Fibroblast of lung (primary cell): ENCODE measurements at regions not wholly inside any gene's neighbourhood (a gene's known extent, or its start where the extent isn't known, plus 50 kb on each side); places are given as distances from the start of the nearest gene placed in this dataset.

Experiments
- EZH2 ChIP-seq: IDR thresholded peaks from 2 replicates; pipeline ENCODE4 v1.5.1; 2012; ENCODE audit warnings: low read length, control low read depth, mild to moderate bottlenecking; ENCODE audit errors: missing control alignments
- TF ChIP-seq, protein P1 (sequence below), 2 donors: IDR thresholded peaks in 1 of 2; conservative IDR thresholded peaks in 1 of 2; 1 replicate in 1 of 2; 2 replicates in 1 of 2; pipeline ENCODE4 v1.5.1; 2011 to 2012; ENCODE audit warnings: low read length in 2 of 2, control low read depth in 1 of 2, inconsistent platforms in 1 of 2, low read depth in 1 of 2, mild to moderate bottlenecking in 1 of 2

DNA sequence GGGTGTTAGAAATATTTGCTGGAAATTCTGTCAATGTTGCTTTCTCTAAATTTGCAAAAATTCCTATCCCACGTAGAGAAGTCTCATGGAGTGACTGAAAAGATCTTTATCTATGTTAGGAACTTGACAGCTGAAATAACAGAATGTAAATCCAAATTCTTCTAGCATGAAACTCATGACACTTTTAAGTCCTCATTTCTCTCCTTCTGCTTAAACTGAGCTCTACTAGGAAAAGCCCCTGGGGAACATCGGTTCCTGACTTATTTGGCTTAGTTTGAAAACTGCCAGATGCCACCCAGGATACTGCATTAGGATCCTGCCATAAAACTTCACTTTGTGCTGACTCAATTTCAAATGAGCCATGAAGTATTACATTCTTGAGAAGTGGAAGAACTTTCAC lies 426.0 kb downstream of the GALC start:
- TF ChIP-seq, protein P1, sequence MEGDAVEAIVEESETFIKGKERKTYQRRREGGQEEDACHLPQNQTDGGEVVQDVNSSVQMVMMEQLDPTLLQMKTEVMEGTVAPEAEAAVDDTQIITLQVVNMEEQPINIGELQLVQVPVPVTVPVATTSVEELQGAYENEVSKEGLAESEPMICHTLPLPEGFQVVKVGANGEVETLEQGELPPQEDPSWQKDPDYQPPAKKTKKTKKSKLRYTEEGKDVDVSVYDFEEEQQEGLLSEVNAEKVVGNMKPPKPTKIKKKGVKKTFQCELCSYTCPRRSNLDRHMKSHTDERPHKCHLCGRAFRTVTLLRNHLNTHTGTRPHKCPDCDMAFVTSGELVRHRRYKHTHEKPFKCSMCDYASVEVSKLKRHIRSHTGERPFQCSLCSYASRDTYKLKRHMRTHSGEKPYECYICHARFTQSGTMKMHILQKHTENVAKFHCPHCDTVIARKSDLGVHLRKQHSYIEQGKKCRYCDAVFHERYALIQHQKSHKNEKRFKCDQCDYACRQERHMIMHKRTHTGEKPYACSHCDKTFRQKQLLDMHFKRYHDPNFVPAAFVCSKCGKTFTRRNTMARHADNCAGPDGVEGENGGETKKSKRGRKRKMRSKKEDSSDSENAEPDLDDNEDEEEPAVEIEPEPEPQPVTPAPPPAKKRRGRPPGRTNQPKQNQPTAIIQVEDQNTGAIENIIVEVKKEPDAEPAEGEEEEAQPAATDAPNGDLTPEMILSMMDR (conservative IDR thresholded peaks at IDR 0.05 in 1 of 2, IDR thresholded peaks at IDR 0.05 in 1 of 2; ENCODE audit: low read depth in 1 of 2, low read length in 2 of 2), result no peak
- TF ChIP-seq EZH2, result no peak
